HCT116 (cell line): ENCODE measurements at regions not wholly inside any gene's neighbourhood (a gene's known extent, or its start where the extent isn't known, plus 50 kb on each side); places are given as distances from the start of the nearest gene placed in this dataset.

Experiments
- ATAC-seq: fragments of 200-7000 bp; cut with Tn5 transposase; 2 replicates; pipeline ENCODE4 v1.9.1; 2020; ENCODE audit warnings: mild to moderate bottlenecking, moderate library complexity
- BruUV-seq: library from RNA; stranded (reverse); fragments of 400-500 nt; replicated peaks from 2 replicates; lab custom pipeline; 2021; lab: Mats Ljungman, UMichigan
- CTCF ChIA-PET: fragments of 300-600 bp; sonication (Branson Sonifier 250); formaldehyde crosslinking; loops from one replicate; lab custom pipeline; 2021; ENCODE audit warnings: antibody characterized with exemption; lab: Charles Lee
- POLR2A ChIA-PET: fragments of 300-600, 350-600 bp; sonication (Branson Sonifier 250); formaldehyde crosslinking; loops from one replicate; lab custom pipeline; 2021; ENCODE audit warnings: antibody characterized with exemption; lab: Charles Lee
- RAD21 ChIA-PET, 2 experiments: fragments of 300-600 bp; sonication (Branson Sonifier 250); formaldehyde crosslinking; loops; one replicate each; lab custom pipeline; 2023; ENCODE audit warnings: low total read pairs in 2 of 2; ENCODE audit not compliant: uncharacterized antibody in 2 of 2, unreplicated experiment in 2 of 2, low non-redundant PET in 1 of 2; lab: Charles Lee
- DNase-seq: peaks from one replicate; pipeline ENCODE4 v3.0.0-alpha.2; 2010; ENCODE audit warnings: low read depth, low spot score
- H2AFZ ChIP-seq: fragments of 200-600 bp; shearing (Covaris generic), sonication (generic); 2 replicates; pipeline ENCODE4 v1.6.1; 2017; ENCODE audit warnings: low read depth, mixed run types, mixed read lengths, antibody characterized with exemption, low read length; ENCODE audit not compliant: poor library complexity, severe bottlenecking
- H3K27ac ChIP-seq: 2 replicates; pipeline ENCODE4 v1.5.1; 2012; ENCODE audit warnings: low read depth, low read length
- H3K27me3 ChIP-seq: fragments of 200-600 bp; sonication (generic); 2 replicates; pipeline ENCODE4 v1.6.1; 2016; ENCODE audit warnings: mixed run types, low read length, mixed read lengths; ENCODE audit not compliant: insufficient read depth
- H3K36me3 ChIP-seq, 2 experiments: fragments of 200-500 bp in 1 of 2; fragments of 200-600 bp in 1 of 2; sonication (Bioruptor generic) in 1 of 2; sonication (generic) in 1 of 2; 2 replicates each; pipeline versions ENCODE4 v1.5.1 to v1.6.1; 2014 to 2016; ENCODE audit warnings: low read length in 2 of 2, inconsistent platforms in 1 of 2, mixed read lengths in 1 of 2, mixed run types in 1 of 2; ENCODE audit not compliant: insufficient read depth in 2 of 2, control insufficient read depth in 1 of 2
- H3K4me1 ChIP-seq, 2 experiments: fragments of 200-600 bp in 1 of 2; sonication (generic) in 1 of 2; 2 replicates each; pipeline versions ENCODE4 v1.5.1 to v1.6.1; 2012 to 2017; ENCODE audit warnings: low read length in 2 of 2, inconsistent platforms in 1 of 2, mild to moderate bottlenecking in 1 of 2, mixed read lengths in 1 of 2, mixed run types in 1 of 2, moderate library complexity in 1 of 2; ENCODE audit not compliant: insufficient read depth in 2 of 2, control insufficient read depth in 1 of 2
- H3K4me2 ChIP-seq: fragments of 200-600 bp; sonication (generic); 2 replicates; pipeline ENCODE4 v1.6.1; 2017; ENCODE audit warnings: mixed run types, low read length, mixed read lengths
- H3K4me3 ChIP-seq, 2 experiments: fragments of 200-600 bp in 1 of 2; sonication (generic) in 1 of 2; replicated peaks in 1 of 2; 2 replicates each; pipeline ENCODE4 v1.5.1; 2011 to 2016; ENCODE audit warnings: low read length in 2 of 2, control low read depth in 1 of 2, low read depth in 1 of 2, mild to moderate bottlenecking in 1 of 2, mixed read lengths in 1 of 2, mixed run types in 1 of 2
- H3K79me2 ChIP-seq: fragments of 200-600 bp; sonication (generic); 2 replicates; pipeline ENCODE4 v1.6.1; 2017; ENCODE audit warnings: mild to moderate bottlenecking, mixed run types, low read length, moderate library complexity, mixed read lengths; ENCODE audit not compliant: insufficient read depth
- H3K9ac ChIP-seq: fragments of 200-600 bp; sonication (generic); 2 replicates; pipeline ENCODE4 v1.6.1; 2016; ENCODE audit warnings: low read length, mixed read lengths
- H3K9me2 ChIP-seq: fragments of 200-600 bp; sonication (generic), shearing (Covaris generic); 2 replicates; pipeline ENCODE4 v1.6.1; 2017; ENCODE audit warnings: mixed run types, mild to moderate bottlenecking, moderate library complexity; ENCODE audit not compliant: insufficient read depth
- H3K9me3 ChIP-seq, 2 experiments: fragments of 200-500 bp in 1 of 2; fragments of 200-600 bp in 1 of 2; sonication (Bioruptor generic) in 1 of 2; sonication (generic) in 1 of 2; 2 replicates each; pipeline ENCODE4 v1.6.1; 2014 to 2017; ENCODE audit warnings: low read length in 2 of 2, mixed read lengths in 2 of 2, inconsistent platforms in 1 of 2, low read depth in 1 of 2, mild to moderate bottlenecking in 1 of 2, mixed run types in 1 of 2, moderate library complexity in 1 of 2; ENCODE audit not compliant: control insufficient read depth in 1 of 2, insufficient read depth in 1 of 2
- H4K20me1 ChIP-seq: fragments of 200-600 bp; sonication (generic), shearing (Covaris generic); 2 replicates; pipeline ENCODE4 v1.6.1; 2017; ENCODE audit warnings: mixed run types, mild to moderate bottlenecking, moderate library complexity; ENCODE audit not compliant: insufficient read depth
- CTCF ChIP-seq, 3 experiments: fragments of 200-600 bp in 1 of 3; sonication (generic) in 1 of 3; IDR thresholded peaks in 2 of 3; conservative IDR thresholded peaks in 1 of 3; 2 replicates each; pipeline ENCODE4 v1.5.1; 2012 to 2017; ENCODE audit warnings: low read depth in 2 of 3, low read length in 2 of 3, antibody characterized with exemption in 1 of 3, borderline replicate concordance in 1 of 3, control low read depth in 1 of 3, mild to moderate bottlenecking in 1 of 3, mixed read lengths in 1 of 3, mixed run types in 1 of 3, moderate library complexity in 1 of 3; ENCODE audit not compliant: insufficient read depth in 1 of 3
- POLR2AphosphoS5 ChIP-seq: IDR thresholded peaks from 2 replicates; pipeline ENCODE4 v1.6.1; 2011; ENCODE audit warnings: mild to moderate bottlenecking, low read depth, low read length, moderate library complexity
- RAD21 ChIP-seq: IDR thresholded peaks from 2 replicates; pipeline ENCODE4 v1.6.1; 2012; ENCODE audit warnings: low read depth, mild to moderate bottlenecking
- SRF ChIP-seq: IDR thresholded peaks from 2 replicates; pipeline ENCODE4 v1.6.1; 2012; ENCODE audit warnings: low read depth
- ZFX ChIP-seq: fragments of 450-650 bp; IDR thresholded peaks from 2 replicates; pipeline ENCODE4 v1.6.1; 2017
- ZNF274 ChIP-seq: fragments of 200-500 bp; sonication (Bioruptor generic); IDR thresholded peaks from 2 replicates; pipeline ENCODE4 v1.6.1; 2014; ENCODE audit warnings: mild to moderate bottlenecking, low read depth, low read length, inconsistent platforms
- intact Hi-C: fragments of 100-400 bp; cut with micrococcal nuclease; formaldehyde crosslinking; loops from 2 replicates; pipeline ENCODE4 v1.10.0; 2022

- H3K9me2 ChIP-seq: no peaks in the 10 kb centered on the region
- H3K9ac ChIP-seq: no peak overlapping the region
- TF ChIP-seq RAD21 (peak; percentile 45; the same call in 1 of the 2 replicates), ZFX (no peak), CTCF (IDR thresholded peaks at IDR 0.05 in 2 of 3, conservative IDR thresholded peaks at IDR 0.05 in 1 of 3; ENCODE audit: borderline replicate concordance in 1 of 3, insufficient read depth in 1 of 3, low read depth in 2 of 3, low read length in 2 of 3) (peak in 2 of 3 experiments; percentile 58 to 64; a peak in 4 of 6 replicates)
- no peak overlapping the region for H3K27ac ChIP-seq
- intact Hi-C loops: loop anchor here (10.0 kb wide), 1 partner anchor 207 kb away; no protein-coding TSS in a partner anchor
- peak overlapping the region; percentile 29; the same call in 1 of the 2 replicates for H3K4me2 ChIP-seq
- H3K4me3 ChIP-seq: no peak overlapping the region
- ChIA-PET RAD21 (no interaction called here), CTCF (interaction anchor here (0.7 to 1.1 kb wide), 3 partner anchors 10 to 41 kb away, joined by 3 to 6 read pairs (median 5); no protein-coding TSS in a partner anchor), POLR2A (no interaction called here)
- H3K79me2 ChIP-seq: no peaks in the 10 kb centered on the region
- H3K27me3 ChIP-seq: no peaks in the 10 kb centered on the region
- peak overlapping the region; percentile 89 for H2AFZ ChIP-seq
- H4K20me1 ChIP-seq: no peaks in the 10 kb centered on the region
- peak; percentile 43 for DNase-seq
- no peaks in the 10 kb centered on the region for H3K36me3 ChIP-seq
- peaks cover 0 to 9% of the 10 kb centered on the region in 2 experiments; a peak in 2 of 4 replicates for H3K4me1 ChIP-seq
- ATAC-seq: peak; percentile 99
- no TSS peak for BruUV-seq
- no peaks in the 10 kb centered on the region for H3K9me3 ChIP-seq
Measured at GRCh38 chr7:119482209-119482608, 790.8 kb upstream of the KCND2 start.

- peaks cover 0 to 9% of the 10 kb centered on the region in 2 experiments; a peak in 2 of 4 replicates for H3K4me1 ChIP-seq
- H3K4me3 ChIP-seq: no peak overlapping the region
- RAD21 ChIA-PET: no interaction called here
Measured at GRCh38 chr7:119482671-119483070, 790.3 kb upstream of the KCND2 start.

More at GRCh38 chr7:119482671-119483070, 790.3 kb upstream of the KCND2 start:
- H3K9ac ChIP-seq: no peak overlapping the region
- no peaks in the 10 kb centered on the region for H3K9me2 ChIP-seq
- DNase-seq: no peak
- no peaks in the 10 kb centered on the region for H3K36me3 ChIP-seq
- no peak overlapping the region for H3K27ac ChIP-seq
- CTCF ChIA-PET: interaction anchor here (1.0 to 1.1 kb wide), 2 partner anchors 10 to 33 kb away, joined by 3 to 5 read pairs; no protein-coding TSS in a partner anchor
- no peaks in the 10 kb centered on the region for H3K27me3 ChIP-seq
- no peak for TF ChIP-seq POLR2AphosphoS5
- no peak for TF ChIP-seq SRF
- no peak for TF ChIP-seq ZNF274
- ATAC-seq: no peak
- no TSS peak for BruUV-seq
- intact Hi-C loops: loop anchor here (10.0 kb wide), 1 partner anchor 208 kb away; no protein-coding TSS in a partner anchor
- peak overlapping the region; percentile 89 for H2AFZ ChIP-seq
- no peaks in the 10 kb centered on the region for H3K79me2 ChIP-seq
- peak overlapping the region; percentile 29; the same call in 1 of the 2 replicates for H3K4me2 ChIP-seq
- H3K9me3 ChIP-seq: no peaks in the 10 kb centered on the region
- POLR2A ChIA-PET: no interaction called here
- H4K20me1 ChIP-seq: no peaks in the 10 kb centered on the region
